Lower leg skin (tissue), 4 donors: ENCODE measurements at regions not wholly inside any gene's neighbourhood (a gene's known extent, or its start where the extent isn't known, plus 50 kb on each side); places are given as distances from the start of the nearest gene placed in this dataset.
"Not testable (repeated sequence)": the region's sequence is repeated elsewhere in the genome, so short reads cannot be mapped to it uniquely, and the experiment has no call there.

Source experiments
- DNase-seq, 2 donors: peaks; one replicate each; pipeline ENCODE4 v3.0.0-alpha.2; 2019; ENCODE audit warnings: low spot score in 2 of 2
- H3K4me3 ChIP-seq: fragments of 200-600 bp; sonication (generic); 2 replicates; pipeline ENCODE4 v1.5.1; 2017; ENCODE audit warnings: mild to moderate bottlenecking, low read depth; ENCODE audit not compliant: poor library complexity, severe bottlenecking
- CTCF ChIP-seq, 3 donors: fragments of 450-650 bp; IDR thresholded peaks; one replicate each; pipeline ENCODE4 v1.5.1; 2016; ENCODE audit warnings: antibody characterized with exemption in 3 of 3, mild to moderate bottlenecking in 3 of 3, moderate library complexity in 2 of 3
- POLR2A ChIP-seq, 2 donors: fragments of 450-650 bp; IDR thresholded peaks; one replicate each; pipeline ENCODE4 v1.6.1; 2016 to 2017; ENCODE audit warnings: antibody characterized with exemption in 2 of 2, mild to moderate bottlenecking in 1 of 2, moderate library complexity in 1 of 2
- WGBS, 2 donors: methylation state at CpG; one replicate each; pipeline ENCODE4 v1.1.5; 2018; 5-methylcytosine and 5-hydroxymethylcytosine counted together
- intact Hi-C: fragments of 100-400 bp; cut with DNase I; formaldehyde crosslinking; loops from one replicate; pipeline ENCODE4 v1.15.0; 2023; ENCODE audit warnings: low total_unique reads

DNA sequence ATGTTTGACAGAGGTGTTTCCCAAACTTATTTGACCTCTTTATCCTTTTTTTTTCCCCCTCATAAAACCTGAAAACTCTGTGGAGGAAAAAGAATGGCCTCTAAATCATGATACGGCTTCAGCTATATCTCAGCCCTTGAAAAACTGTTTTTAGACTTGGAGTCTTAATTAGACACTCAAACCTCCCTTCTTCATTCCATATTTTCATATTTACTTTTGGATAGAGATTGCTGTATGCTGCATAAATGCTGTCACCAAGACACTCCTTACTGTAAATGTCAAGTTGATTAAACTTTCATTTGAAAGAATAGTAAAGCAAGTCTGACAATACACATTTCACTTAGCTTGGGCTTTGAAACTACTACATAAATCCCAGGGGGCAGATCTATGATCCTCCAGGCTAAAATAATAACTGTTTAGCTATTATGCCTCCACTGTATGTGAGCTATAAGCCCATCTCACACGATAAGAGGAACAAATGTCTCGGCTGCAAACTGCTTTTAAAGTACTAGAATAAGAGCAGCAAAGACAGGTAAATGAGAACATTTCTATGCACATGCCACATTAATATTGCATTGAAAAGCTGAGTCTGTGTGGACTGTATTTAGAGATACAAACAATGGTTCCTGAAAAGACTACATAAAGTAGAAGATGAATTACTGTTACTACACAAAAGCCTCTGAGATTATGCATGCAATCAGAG, 141.3 kb upstream of the HMGN3 start:
- no peak overlapping the region for H3K4me3 ChIP-seq
- WGBS, 2 donors, result 82 to 84% methylated on average over 3 of the region's 3 CpGs
- intact Hi-C loops, result no loop called here
- DNase-seq, result no peak
- TF ChIP-seq POLR2A (IDR thresholded peaks at IDR 0.05), result no peak
- no peak for TF ChIP-seq CTCF (IDR thresholded peaks at IDR 0.05)

DNA sequence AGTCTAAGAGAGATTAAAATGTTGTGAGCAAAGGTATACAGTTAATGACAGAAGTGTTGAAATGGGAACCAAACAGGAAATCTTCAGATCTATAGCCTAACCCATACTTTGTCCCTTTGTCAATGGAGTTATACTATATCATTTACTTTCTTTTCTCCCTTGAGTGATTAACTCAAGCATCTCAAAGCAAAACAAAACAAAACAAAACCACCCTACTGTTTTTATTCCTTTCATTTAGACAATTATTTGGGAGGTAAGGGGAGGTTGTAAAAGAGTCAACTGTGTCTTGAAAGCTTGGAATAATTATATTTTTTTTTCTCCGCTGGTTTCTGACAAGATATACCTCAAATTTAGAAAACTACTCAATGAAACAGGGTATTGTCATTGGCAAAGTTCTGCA, 139.8 kb upstream of the HMGN3 start:
- TF ChIP-seq POLR2A (IDR thresholded peaks at IDR 0.05), result no peak
- TF ChIP-seq CTCF (IDR thresholded peaks at IDR 0.05), result no peak
- no peak for DNase-seq
- intact Hi-C loops, result no loop called here
- no peak overlapping the region for H3K4me3 ChIP-seq
- 91 to 93% methylated on average over 1 of the region's 1 CpG for WGBS, 2 donors

DNA sequence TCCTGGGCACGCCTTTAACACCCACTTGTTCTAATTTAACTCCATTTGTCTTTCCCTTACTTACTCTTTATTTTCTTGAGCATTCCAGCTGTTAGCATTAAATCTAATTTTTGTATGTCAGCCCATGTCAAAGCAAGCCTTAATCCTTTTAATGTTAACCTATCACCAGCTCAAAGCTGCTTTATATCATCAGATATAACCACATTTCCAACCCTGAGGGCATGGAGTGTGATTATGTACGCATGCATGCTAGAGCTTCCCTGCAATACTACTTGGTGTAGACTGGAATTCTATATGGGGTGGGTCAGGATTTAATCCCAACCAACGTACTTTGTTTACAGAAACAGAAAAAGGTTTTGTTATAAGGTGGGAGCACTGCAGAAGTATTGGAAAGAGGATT, 139.4 kb upstream of the HMGN3 start:
- intact Hi-C loops, result no loop called here
- WGBS, 2 donors, result 41 to 42% methylated on average over 3 of the region's 3 CpGs
- H3K4me3 ChIP-seq, result no peak overlapping the region
- TF ChIP-seq POLR2A (IDR thresholded peaks at IDR 0.05) (no peak), CTCF (IDR thresholded peaks at IDR 0.05) (no peak)
- no peak for DNase-seq

DNA sequence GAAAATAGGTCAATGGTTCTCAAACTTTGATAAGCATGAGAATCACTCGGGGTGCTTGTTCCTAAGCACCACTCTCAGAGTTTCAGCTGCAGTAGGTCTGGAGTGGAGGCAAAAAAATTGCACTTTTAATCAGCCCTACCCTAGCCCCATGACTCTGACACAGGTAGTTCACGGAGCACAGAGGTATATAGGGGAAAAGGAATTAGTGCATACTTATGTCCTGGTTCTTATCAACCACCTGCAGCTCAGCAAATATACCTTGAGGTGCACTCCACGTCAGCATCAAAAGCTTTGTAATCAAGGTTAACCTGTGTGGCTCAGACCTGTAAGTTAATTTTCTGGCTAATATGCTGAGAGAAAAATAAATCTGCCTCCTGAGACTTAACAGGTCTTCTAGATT, 138.8 kb upstream of the HMGN3 start:
- TF ChIP-seq POLR2A (IDR thresholded peaks at IDR 0.05), result no peak
- TF ChIP-seq CTCF (IDR thresholded peaks at IDR 0.05), result no peak
- 59 to 62% methylated on average over 3 of the region's 3 CpGs for WGBS, 2 donors
- no peak for DNase-seq
- H3K4me3 ChIP-seq, result no peak overlapping the region
- intact Hi-C loops, result no loop called here

GRCh38 chr6:79372757-79373156, 138.3 kb upstream of the HMGN3 start:
- DNase-seq, result no peak
- intact Hi-C loops, result no loop called here
- TF ChIP-seq CTCF (IDR thresholded peaks at IDR 0.05) (no peak), POLR2A (IDR thresholded peaks at IDR 0.05) (no peak)
- no peak overlapping the region for H3K4me3 ChIP-seq
- 89 to 93% methylated on average over 1 of the region's 1 CpG for WGBS, 2 donors

DNA sequence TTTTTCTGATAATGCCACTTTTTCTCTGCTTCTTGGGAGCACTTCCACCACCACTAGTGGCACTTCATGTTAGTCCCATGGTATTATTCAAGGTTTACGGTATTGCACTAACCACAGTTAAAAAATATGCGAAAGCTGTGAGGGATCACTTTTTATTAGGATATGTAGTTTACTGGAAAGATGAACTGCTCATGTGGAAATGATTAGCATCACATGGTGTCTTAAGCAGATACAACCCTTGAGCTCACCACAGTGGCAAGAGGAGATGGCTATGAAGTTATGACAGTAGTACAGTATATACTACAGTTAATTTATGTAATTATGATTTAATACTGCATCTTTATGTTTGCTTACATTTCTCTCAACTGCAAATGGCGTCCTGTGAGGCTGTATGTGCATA, 134.5 kb upstream of the HMGN3 start:
- H3K4me3 ChIP-seq, result no peak overlapping the region
- no peak for DNase-seq
- WGBS, 2 donors, result 78 to 80% methylated on average over 3 of the region's 3 CpGs
- TF ChIP-seq POLR2A (IDR thresholded peaks at IDR 0.05) (no peak), CTCF (IDR thresholded peaks at IDR 0.05) (no peak)
- intact Hi-C loops, result no loop called here

GRCh38 chr6:79363441-79363840, 129.0 kb upstream of the HMGN3 start:
- DNase-seq, intact Hi-C loops, H3K4me3 ChIP-seq: not testable (repeated sequence)

DNA sequence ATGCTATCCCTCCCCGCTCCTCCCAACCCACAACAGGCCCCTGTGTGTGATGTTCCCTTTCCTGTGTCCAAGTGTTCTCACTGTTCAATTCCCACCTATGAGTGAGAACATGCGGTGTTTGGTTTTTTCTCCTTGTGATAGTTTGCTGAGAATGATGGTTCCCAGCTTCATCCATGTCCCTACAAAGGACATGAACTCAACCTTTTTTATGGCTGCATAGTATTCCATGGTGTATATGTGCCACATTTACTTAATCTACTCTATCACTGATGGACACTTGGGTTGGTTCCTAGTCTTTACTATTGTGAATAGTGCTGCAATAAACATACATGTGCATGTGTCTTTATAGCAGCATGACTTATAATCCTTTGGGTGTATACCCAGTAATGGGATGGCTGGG, 126.6 kb upstream of the HMGN3 start:
- WGBS, 2 donors, result 98% methylated on average over 2 of the region's 2 CpGs
- DNase-seq, intact Hi-C loops: not testable (repeated sequence)

More for the DNA sequence above, 126.6 kb upstream of the HMGN3 start:
- not testable (repeated sequence) for H3K4me3 ChIP-seq
